Left ventricle myocardium superior (tissue), 1 donor: ENCODE measurements at regions not wholly inside any gene's neighbourhood (a gene's known extent, or its start where the extent isn't known, plus 50 kb on each side); places are given as distances from the start of the nearest gene placed in this dataset.

Source experiments
- ATAC-seq: fragments of 200-7000 bp; cut with Tn5 transposase; one replicate; pipeline ENCODE4 v1.9.1; 2020; ENCODE audit warnings: mild to moderate bottlenecking, moderate library complexity
- DNase-seq: peaks from one replicate; pipeline ENCODE4 v3.0.0-alpha.2; 2020
- intact Hi-C: fragments of 100-400 bp; cut with micrococcal nuclease; formaldehyde crosslinking; loops from one replicate; pipeline ENCODE4 v1.11.0; 2022
- donor health status: DM: no; HTN: yes; CAD: no; lungs with severe emphysema.

GRCh38 chr7:125529249-125529648, 599.6 kb upstream of the POT1 start:
- no peak for ATAC-seq
- intact Hi-C loops, result no loop called here
- no peak for DNase-seq

GRCh38 chr7:125526958-125527357, 597.3 kb upstream of the POT1 start:
- ATAC-seq, result no peak
- no peak for DNase-seq
- intact Hi-C loops, result no loop called here

GRCh38 chr7:125526092-125526491, 596.5 kb upstream of the POT1 start:
- intact Hi-C loops, result no loop called here
- ATAC-seq (no peak), DNase-seq (no peak)

- intact Hi-C loops, result no loop called here
- DNase-seq (no peak), ATAC-seq (no peak)
Observed at GRCh38 chr7:125516194-125516593, 586.6 kb upstream of the POT1 start.

- no peak for ATAC-seq
- no peak for DNase-seq
- intact Hi-C loops, result no loop called here
Observed at GRCh38 chr7:125512373-125512772, 582.7 kb upstream of the POT1 start.

- DNase-seq (no peak), ATAC-seq (no peak)
- intact Hi-C loops, result no loop called here
Observed at GRCh38 chr7:125511310-125511709, 581.7 kb upstream of the POT1 start.

- intact Hi-C loops, result no loop called here
- ATAC-seq (no peak), DNase-seq (no peak)
Observed at GRCh38 chr7:125506331-125506730, 576.7 kb upstream of the POT1 start.

GRCh38 chr7:125504848-125505247, 575.2 kb upstream of the POT1 start:
- ATAC-seq (no peak), DNase-seq (no peak)
- intact Hi-C loops, result no loop called here

GRCh38 chr7:125495997-125496396, 566.4 kb upstream of the POT1 start:
- no peak for DNase-seq
- ATAC-seq, result no peak
- intact Hi-C loops, result no loop called here

- ATAC-seq (no peak), DNase-seq (no peak)
- intact Hi-C loops, result no loop called here
Observed at GRCh38 chr7:125492521-125492920, 562.9 kb upstream of the POT1 start.

- DNase-seq (no peak), ATAC-seq (no peak)
- intact Hi-C loops, result no loop called here
Observed at GRCh38 chr7:125491137-125491536, 561.5 kb upstream of the POT1 start.

- DNase-seq, result no peak
- no peak for ATAC-seq
- intact Hi-C loops, result no loop called here
Observed at GRCh38 chr7:125490167-125490566, 560.5 kb upstream of the POT1 start.

- ATAC-seq, result no peak
- DNase-seq, result no peak
- intact Hi-C loops, result no loop called here
Observed at GRCh38 chr7:125485223-125485622, 555.6 kb upstream of the POT1 start.

GRCh38 chr7:125484755-125485154, 555.1 kb upstream of the POT1 start:
- no peak for ATAC-seq
- no peak for DNase-seq
- intact Hi-C loops, result no loop called here

GRCh38 chr7:125481323-125481722, 551.7 kb upstream of the POT1 start:
- no peak for ATAC-seq

GRCh38 chr7:125480762-125481161, 551.1 kb upstream of the POT1 start:
- intact Hi-C loops, result no loop called here
- DNase-seq, result no peak
- ATAC-seq, result no peak

More at GRCh38 chr7:125481323-125481722, 551.7 kb upstream of the POT1 start:
- intact Hi-C loops, result no loop called here
- DNase-seq, result no peak

- intact Hi-C loops, result no loop called here
- no peak for DNase-seq
- no peak for ATAC-seq
Observed at GRCh38 chr7:125468855-125469174, 539.2 kb upstream of the POT1 start.

GRCh38 chr7:125467996-125468854, 538.6 kb upstream of the POT1 start:
- intact Hi-C loops, result no loop called here
- no peak for ATAC-seq
- no peak for DNase-seq

GRCh38 chr7:125465527-125465926, 535.9 kb upstream of the POT1 start:
- ATAC-seq (no peak), DNase-seq (no peak)
- intact Hi-C loops, result no loop called here

GRCh38 chr7:125462615-125463014, 533.0 kb upstream of the POT1 start:
- ATAC-seq, result no peak
- intact Hi-C loops, result no loop called here
- DNase-seq, result no peak

- intact Hi-C loops, result no loop called here
- DNase-seq (no peak), ATAC-seq (no peak)
Observed at GRCh38 chr7:125459038-125459437, 529.4 kb upstream of the POT1 start.

- intact Hi-C loops, result no loop called here
- no peak for ATAC-seq
- no peak for DNase-seq
Observed at GRCh38 chr7:125450749-125451148, 521.1 kb upstream of the POT1 start.
